ENCODE measurements at regions not wholly inside any gene's neighbourhood (a gene's known extent, or its start where the extent isn't known, plus 50 kb on each side); places are given as distances from the start of the nearest gene placed in this dataset.

DNA sequence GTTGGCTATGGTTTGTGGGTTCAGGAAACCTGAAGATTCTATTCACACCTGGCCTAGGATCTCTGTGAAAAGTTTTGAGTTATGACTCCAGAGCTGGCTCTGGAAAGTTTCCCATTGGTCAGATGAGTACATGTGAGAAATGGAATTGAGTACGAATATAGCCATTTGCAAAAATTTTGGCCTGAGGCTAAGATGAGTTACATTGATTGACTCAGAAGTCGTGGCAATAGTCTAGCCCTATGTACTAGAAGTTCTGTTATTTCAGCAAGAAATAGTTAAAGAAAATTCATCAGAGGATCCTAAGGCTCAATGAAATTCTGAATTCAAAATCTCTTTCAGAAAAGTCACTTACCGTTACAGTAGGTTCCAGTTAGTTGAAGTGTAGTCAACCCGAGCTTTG lies 109.9 kb downstream of the PTCSC3 start:
- Histone ChIP-seq H3K27me3 (ENCODE audit: control insufficient read depth, insufficient read depth, low read length) (no peaks in the 10 kb centered on the region), H3K4me3 (ENCODE audit: low read depth, low read length) (no peak overlapping the region), H3K36me3 (ENCODE audit: control insufficient read depth, insufficient read depth, low read length) (no peaks in the 10 kb centered on the region)
- no peak for DNase-seq (ENCODE audit: low read depth)
- TF ChIP-seq, protein P1, sequence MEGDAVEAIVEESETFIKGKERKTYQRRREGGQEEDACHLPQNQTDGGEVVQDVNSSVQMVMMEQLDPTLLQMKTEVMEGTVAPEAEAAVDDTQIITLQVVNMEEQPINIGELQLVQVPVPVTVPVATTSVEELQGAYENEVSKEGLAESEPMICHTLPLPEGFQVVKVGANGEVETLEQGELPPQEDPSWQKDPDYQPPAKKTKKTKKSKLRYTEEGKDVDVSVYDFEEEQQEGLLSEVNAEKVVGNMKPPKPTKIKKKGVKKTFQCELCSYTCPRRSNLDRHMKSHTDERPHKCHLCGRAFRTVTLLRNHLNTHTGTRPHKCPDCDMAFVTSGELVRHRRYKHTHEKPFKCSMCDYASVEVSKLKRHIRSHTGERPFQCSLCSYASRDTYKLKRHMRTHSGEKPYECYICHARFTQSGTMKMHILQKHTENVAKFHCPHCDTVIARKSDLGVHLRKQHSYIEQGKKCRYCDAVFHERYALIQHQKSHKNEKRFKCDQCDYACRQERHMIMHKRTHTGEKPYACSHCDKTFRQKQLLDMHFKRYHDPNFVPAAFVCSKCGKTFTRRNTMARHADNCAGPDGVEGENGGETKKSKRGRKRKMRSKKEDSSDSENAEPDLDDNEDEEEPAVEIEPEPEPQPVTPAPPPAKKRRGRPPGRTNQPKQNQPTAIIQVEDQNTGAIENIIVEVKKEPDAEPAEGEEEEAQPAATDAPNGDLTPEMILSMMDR (IDR thresholded peaks at IDR 0.05; ENCODE audit: insufficient read depth, low read depth, low read length): no peak
- POLR2A ChIA-PET: no interaction called here
- CTCF ChIA-PET: interaction anchor here (1.9 kb wide), 1 partner anchor 12 kb away, joined by 4 read pairs; no protein-coding TSS in a partner anchor

DNA sequence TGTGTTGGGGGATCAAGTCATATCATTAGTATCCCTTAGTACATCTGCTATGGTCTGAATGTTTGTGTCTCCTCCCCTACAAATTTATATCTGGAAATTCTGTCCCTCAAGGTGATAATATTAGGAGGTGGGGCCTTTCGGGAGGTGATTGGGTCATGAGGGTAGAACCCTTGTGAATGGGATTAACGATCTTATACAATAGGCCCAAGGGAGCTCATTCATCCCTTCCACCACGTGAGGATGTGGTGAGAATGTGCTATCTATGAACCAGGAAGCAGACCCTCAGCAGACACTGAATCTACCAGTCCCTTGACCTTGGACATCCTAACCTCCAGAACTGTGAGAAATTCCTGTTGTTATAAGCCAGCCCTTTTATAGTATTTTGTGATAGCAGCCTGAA lies 110.7 kb downstream of the PTCSC3 start:
- ChIA-PET POLR2A (no interaction called here), CTCF (no interaction called here)
- no peak overlapping the region for H3K4me3 ChIP-seq (ENCODE audit: low read depth, low read length)
- no peak for DNase-seq (ENCODE audit: low read depth)
- TF ChIP-seq, protein P1 (IDR thresholded peaks at IDR 0.05; ENCODE audit: insufficient read depth, low read depth, low read length): no peak
- H3K36me3 ChIP-seq (ENCODE audit: control insufficient read depth, insufficient read depth, low read length): no peaks in the 10 kb centered on the region
- no peaks in the 10 kb centered on the region for H3K27me3 ChIP-seq (ENCODE audit: control insufficient read depth, insufficient read depth, low read length)

DNA sequence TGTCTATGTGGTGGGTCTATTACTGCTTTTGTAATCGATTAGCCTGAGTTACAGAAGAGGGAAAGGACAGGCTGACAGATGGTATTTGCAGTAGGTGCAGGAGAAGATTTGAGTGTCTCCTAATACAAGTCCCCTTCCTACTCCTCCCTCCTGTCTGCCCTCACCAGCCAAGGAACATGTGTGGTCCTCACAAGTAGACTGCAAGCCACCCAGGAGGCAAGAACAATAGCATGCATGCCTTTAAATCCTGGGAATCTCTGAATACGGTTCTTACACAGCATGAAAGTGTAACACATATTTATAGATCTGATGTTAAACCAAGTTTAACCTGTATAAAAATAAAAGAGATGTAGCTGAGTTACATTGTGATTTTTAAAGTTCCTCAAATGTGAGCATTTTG lies 117.0 kb downstream of the PTCSC3 start:
- Histone ChIP-seq H3K4me3 (ENCODE audit: low read depth, low read length) (no peak overlapping the region), H3K27me3 (ENCODE audit: control insufficient read depth, insufficient read depth, low read length) (no peaks in the 10 kb centered on the region; the same call in 1 of the 2 replicates), H3K36me3 (ENCODE audit: control insufficient read depth, insufficient read depth, low read length) (no peaks in the 10 kb centered on the region)
- TF ChIP-seq, protein P1 (IDR thresholded peaks at IDR 0.05; ENCODE audit: insufficient read depth, low read depth, low read length): no peak
- POLR2A ChIA-PET: no interaction called here
- CTCF ChIA-PET: interaction anchor here (0.6 to 4.5 kb wide), 2 partner anchors 11 to 30 kb away, joined by 3 to 17 read pairs; no protein-coding TSS in a partner anchor
- DNase-seq (ENCODE audit: low read depth): no peak

DNA sequence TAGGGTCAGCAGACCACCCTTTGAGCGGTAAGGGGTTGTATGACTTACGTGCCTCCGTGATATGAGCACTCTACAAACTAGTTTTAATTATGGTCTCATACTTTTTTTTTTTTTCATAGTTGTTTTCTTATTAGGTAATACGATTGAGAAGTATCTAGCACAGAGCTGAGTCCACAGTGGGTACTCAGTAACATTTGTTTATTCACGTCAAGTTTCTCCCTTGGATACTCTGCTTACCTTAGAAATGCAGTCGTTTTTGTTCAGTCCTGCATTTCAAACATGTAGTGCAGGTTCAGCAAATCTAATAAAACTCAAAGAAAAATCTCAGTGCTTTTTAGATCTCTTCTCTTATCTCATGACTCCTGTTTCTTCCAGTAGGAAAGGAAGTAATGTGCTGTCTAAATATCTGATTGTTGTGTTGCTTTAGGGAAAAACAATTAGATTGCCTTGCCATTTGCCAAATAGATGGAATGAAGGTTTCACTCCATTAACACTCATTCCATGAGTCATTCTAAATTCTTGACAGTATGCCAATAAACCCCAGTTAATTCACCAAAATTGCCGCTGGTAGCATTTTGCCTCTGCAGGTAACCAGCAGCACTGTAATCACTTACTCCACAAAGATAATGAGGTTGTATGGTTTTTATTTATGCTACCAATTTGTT lies 118.9 kb downstream of the PTCSC3 start:
- TF ChIP-seq, protein P1 (IDR thresholded peaks at IDR 0.05; ENCODE audit: insufficient read depth, low read depth, low read length): no peak
- CTCF ChIA-PET: no interaction called here
- H3K36me3 ChIP-seq (ENCODE audit: control insufficient read depth, insufficient read depth, low read length): no peaks in the 10 kb centered on the region
- no peak for DNase-seq (ENCODE audit: low read depth)
- POLR2A ChIA-PET: no interaction called here
- H3K4me3 ChIP-seq (ENCODE audit: low read depth, low read length): no peak overlapping the region
- no peaks in the 10 kb centered on the region; the same call in 1 of the 2 replicates for H3K27me3 ChIP-seq (ENCODE audit: control insufficient read depth, insufficient read depth, low read length)

DNA sequence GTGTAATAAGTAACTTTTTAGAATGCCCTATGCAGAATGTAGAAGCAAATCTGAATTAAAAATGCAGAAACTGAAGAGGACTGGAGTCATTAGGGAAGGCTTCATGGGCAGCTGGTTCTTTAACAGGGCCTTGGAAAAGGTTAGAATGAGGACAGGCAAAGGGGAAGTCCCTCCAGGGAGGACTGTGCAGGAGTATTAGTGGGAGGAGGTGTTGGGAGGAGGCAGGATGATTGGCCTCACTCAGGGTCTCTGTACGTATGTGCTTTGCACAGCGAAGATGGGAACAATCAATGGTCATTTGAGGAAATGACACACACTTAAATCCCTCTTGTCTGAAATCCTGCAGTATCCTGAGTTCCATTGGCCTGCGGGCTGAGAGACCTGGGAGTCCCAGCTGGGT lies 119.7 kb downstream of the PTCSC3 start:
- ChIA-PET POLR2A (no interaction called here), CTCF (interaction anchor here (2.1 kb wide), 1 partner anchor 13 kb away, joined by 9 read pairs; no protein-coding TSS in a partner anchor)
- Histone ChIP-seq H3K4me3 (ENCODE audit: low read depth, low read length) (no peak overlapping the region), H3K36me3 (ENCODE audit: control insufficient read depth, insufficient read depth, low read length) (no peaks in the 10 kb centered on the region), H3K27me3 (ENCODE audit: control insufficient read depth, insufficient read depth, low read length) (no peaks in the 10 kb centered on the region; the same call in 1 of the 2 replicates)
- TF ChIP-seq, protein P1 (IDR thresholded peaks at IDR 0.05; ENCODE audit: insufficient read depth, low read depth, low read length): no peak
- DNase-seq (ENCODE audit: low read depth): no peak
